ENCODE measurements at regions not wholly inside any gene's neighbourhood (a gene's known extent, or its start where the extent isn't known, plus 50 kb on each side); places are given as distances from the start of the nearest gene placed in this dataset.

GRCh38 chr20:56801971-56802755 is 173.1 kb downstream of the TFAP2C start:
- DNase-seq (ENCODE audit: low spot score), result no peak

GRCh38 chr20:56802805-56803204 is 173.7 kb downstream of the TFAP2C start:
- DNase-seq (ENCODE audit: low spot score), result no peak

DNA sequence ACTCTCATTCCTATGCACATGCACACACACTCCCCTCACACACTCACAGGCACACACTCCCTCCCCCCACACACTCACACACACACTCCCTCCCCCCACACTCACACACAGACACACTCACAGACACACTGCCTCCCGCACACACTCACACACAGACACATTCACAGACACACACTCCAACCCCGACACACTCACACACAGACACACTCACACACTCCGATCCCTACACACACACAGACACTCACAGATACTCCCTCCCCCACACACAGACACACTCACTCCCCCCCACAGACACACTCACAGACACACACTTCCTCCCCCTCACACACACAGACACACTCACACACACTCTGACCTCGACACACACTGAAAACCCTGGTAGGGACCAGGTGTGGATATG is 176.2 kb downstream of the TFAP2C start:
- DNase-seq (ENCODE audit: low spot score), result no peak

GRCh38 chr20:56805966-56806365 is 176.9 kb downstream of the TFAP2C start:
- no peak for DNase-seq (ENCODE audit: low spot score)

GRCh38 chr20:56806952-56807517 is 177.9 kb downstream of the TFAP2C start:
- DNase-seq (ENCODE audit: low spot score), result no peak

- no peak for DNase-seq (ENCODE audit: low spot score)
Observed at GRCh38 chr20:56808117-56808725, 179.1 kb downstream of the TFAP2C start.

DNA sequence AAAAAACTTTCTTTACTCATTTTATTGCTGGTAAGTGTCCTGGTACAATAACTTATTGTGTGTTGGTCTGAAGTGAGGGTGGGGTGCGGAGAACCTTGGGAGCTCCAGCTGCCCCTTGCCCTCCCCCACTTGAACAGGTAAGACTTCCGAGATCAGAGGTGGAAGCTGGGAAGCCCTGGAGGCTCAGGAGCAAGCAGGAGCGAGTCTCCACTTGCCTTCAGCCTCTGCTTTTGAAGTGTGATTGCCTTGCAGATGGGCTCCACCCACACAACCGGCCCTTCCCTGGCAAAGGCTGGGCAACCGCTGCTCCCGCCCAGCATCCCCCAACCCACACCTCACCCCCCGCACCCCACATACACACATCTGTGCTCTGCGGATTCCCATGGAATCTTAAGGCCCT is 179.6 kb downstream of the TFAP2C start:
- no peak for DNase-seq (ENCODE audit: low spot score)

- no peak for DNase-seq (ENCODE audit: low spot score)
Observed at GRCh38 chr20:56809668-56810067, 180.6 kb downstream of the TFAP2C start.

GRCh38 chr20:56810141-56810540 is 181.0 kb downstream of the TFAP2C start:
- no peak for DNase-seq (ENCODE audit: low spot score)

- DNase-seq (ENCODE audit: low spot score), result no peak
Observed at GRCh38 chr20:56815796-56816195, 186.7 kb downstream of the TFAP2C start.

- DNase-seq (ENCODE audit: low spot score), result no peak
Observed at GRCh38 chr20:56816349-56816748, 187.2 kb downstream of the TFAP2C start.

GRCh38 chr20:56817780-56818675 is 188.9 kb downstream of the TFAP2C start:
- DNase-seq (ENCODE audit: low spot score), result no peak

GRCh38 chr20:56820984-56821383 is 191.9 kb downstream of the TFAP2C start:
- no peak for DNase-seq (ENCODE audit: low spot score)

DNA sequence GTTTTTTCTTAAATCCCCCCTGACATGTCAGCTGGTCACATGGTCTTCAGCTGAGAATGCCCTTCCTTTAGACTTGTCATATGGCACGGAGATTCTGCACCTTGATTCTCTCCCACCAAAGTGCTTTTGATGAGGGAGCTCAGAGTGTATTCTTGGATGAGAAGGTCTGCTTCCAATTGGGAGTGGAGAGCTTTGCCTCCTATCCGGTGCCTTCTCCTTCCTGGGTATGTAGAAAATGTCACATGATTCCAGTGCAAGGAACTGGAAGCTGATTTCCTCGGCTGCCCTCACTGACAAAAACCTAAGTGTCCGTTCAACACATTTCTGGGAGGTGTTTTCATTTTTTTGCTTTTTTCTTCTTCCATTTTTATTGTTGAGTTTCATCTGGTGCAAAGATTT is 197.2 kb downstream of the TFAP2C start:
- DNase-seq (ENCODE audit: low spot score), result no peak

DNA sequence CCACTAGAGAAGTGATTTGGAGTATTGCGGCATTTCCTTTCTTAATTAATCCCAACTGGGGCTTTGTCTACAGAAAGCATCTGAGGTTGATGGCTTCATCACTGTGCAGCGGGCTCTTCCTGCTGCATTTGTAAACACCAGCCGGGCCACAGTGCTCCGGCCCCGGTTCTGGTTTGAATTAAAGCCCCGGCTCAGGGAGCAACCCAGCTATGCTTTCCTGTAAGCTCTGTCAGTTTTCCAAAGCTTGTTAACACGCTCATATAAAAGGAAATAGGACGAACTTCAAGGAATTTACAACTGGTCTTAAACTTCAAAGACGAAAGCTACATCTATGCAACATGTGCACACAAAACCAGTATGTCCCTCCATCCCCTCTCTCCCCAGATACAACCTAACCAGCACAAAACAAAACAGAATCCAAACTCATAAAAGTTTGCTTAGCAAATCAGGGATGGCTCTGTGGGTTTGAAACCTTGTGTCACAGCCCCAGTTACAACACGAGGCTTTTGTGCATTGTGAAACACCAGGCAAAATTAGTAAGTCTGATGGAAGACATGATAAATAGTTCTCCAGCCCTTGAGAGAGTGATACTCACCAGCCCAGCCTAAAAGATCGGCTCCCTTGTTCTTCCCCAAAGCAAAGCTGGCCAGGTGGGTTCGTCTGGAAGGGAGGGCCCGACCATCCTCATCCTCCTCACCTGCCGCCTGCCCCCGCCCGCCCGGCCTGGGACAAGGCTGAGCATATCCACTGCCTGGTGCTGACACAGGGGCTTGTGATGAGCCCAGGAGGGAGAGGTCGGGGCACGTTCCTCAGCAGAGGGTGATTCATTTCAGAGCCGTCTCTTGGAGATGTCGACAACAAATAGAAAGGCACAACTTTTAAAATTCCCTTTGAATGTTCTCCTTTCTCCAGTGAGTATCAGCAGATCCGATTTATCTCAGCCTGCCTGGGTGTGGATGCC is 197.9 kb downstream of the TFAP2C start:
- no peak for DNase-seq (ENCODE audit: low spot score)

DNA sequence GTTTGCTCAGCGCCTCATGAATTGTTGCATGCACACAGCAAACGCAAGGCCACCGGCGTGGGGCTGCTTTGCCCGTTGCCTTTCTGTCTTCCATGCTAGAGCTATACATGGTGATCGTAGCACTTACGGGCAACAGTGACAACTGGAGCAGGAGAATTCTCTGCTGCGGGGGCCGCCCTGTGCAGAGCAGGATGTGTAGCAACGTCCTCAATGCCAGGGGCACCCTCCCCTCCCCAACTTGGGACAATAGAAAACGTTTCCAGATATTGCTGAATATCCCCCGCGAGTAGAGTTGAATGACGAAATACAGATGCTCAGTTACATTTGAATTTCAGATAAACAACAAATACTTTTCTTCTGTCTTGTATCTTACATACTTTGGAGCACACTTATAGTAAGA is 198.7 kb downstream of the TFAP2C start:
- no peak for DNase-seq (ENCODE audit: low spot score)

GRCh38 chr20:56828402-56828801 is 199.3 kb downstream of the TFAP2C start:
- DNase-seq (ENCODE audit: low spot score), result no peak

DNA sequence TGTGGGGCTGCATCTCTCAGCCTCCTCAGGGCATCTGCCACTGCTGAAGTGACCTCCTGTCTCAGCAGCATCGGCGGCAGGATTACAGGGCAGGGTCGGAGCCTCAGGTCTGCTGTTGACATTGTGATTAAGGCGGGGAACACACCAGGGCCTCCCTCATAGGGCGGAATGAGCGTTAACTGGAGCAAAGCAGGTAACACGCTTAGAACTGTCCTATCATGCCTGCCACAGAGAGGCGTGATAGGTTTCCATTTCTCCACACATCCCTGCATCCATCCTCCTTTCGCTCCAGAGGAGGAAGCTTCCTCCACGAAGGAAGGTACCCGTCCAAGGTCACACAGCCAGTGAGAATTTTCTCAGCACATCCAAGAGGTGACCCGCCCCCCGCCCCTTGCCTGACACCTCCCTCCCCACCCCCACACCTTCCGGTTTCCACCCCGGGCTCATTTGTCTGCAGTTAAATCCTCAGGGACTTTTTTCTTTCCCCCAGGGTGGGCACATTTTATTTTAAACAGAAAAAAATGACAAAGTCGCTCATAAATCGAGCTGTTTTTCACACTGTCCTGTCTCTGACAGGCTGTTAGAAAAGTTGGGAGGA is 200.8 kb downstream of the TFAP2C start:
- DNase-seq (ENCODE audit: low spot score), result no peak

GRCh38 chr20:56831795-56832194 is 202.7 kb downstream of the TFAP2C start:
- no peak for DNase-seq (ENCODE audit: low spot score)

DNA sequence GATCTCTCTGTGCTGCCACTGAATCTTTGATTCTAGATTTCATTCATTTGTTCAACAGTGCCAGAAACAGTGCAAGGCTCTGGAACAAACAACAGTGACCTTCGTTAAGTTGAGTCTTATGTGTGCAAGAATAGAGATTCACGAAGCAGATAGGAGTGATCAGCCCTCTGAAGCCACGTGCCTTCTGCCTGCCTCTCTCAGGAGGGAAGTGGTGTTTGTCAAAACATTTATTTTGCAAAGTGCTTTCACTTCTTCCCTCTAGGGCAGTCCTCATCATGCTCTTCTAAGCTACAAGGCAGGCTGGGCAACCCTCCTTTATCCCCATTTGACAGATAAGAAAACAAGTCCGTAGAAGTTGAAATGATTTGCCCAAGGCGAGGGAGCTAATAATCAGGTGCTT is 204.3 kb downstream of the TFAP2C start:
- DNase-seq (ENCODE audit: low spot score), result no peak
